Dedifferentiated amniotic fluid mesenchymal stem cell (primary cell): ENCODE measurements at regions not wholly inside any gene's neighbourhood (a gene's known extent, or its start where the extent isn't known, plus 50 kb on each side); places are given as distances from the start of the nearest gene placed in this dataset.
"Not testable (repeated sequence)": the region's sequence is repeated elsewhere in the genome, so short reads cannot be mapped to it uniquely, and the experiment has no call there.

Experiments used
- DNase-seq: peaks from one replicate; pipeline ENCODE4 v3.0.0-alpha.2; 2016; ENCODE audit errors: extremely low spot score

DNA sequence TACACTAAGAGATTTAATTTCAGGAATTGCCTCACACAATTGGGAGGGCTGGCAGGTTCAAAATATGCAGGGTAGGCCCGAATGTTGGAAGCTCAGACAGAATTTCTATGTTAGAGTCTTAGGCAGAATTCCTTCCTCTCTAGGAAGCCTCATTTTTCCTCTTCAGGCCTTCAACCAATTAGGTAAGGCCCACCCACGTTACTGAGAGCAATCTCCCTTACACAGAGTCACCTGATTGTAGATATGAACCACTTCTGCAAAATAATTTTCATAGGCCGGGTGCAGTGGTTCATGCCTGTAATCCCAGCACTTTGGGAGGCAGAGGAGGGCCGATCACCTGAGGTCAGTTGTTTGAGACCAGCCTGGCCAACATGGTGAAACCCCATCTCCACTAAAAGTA, 50.2 kb upstream of the HIVEP1 start:
- no peak for DNase-seq

DNA sequence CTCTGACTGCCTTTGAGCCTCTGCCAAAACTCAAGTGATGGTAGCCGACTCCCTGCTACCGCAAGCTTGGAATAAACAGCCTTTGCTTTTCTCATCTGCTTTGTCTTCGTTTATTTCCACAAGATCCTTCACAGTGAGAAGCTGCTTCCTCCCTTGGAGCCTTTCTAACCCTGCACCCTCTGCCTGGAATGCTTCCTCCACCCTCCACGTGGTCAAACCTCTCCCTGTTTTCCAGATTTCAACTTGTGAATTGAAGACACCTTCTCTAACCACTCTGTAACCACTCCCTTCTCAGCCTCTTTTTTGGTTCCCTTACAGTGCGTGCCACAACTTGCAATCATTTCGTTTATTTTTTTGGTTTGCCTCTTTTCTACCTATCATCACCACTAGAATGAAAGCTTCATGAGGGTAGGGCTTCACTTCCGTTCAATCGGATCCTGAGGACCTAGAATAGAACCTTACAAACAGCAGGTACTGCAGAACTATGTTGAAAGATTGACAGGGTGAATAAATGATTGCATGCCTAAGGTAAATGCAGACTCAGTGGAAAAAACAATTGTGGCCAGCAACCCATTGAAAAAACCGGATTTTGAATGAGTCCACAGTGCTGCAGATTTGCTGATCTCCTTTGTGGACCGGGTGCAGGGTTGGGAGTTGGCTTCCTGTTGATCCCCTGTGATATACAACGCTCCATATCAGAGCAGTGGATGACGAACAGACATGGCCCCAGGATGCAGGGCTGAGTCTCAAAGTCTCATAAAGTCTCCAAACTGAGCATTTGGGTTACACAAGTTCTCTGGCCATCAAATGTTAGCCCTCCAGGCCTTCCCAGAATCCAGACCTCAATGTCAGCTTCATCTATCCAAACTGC, 51.0 kb upstream of the HIVEP1 start:
- no peak for DNase-seq

DNA sequence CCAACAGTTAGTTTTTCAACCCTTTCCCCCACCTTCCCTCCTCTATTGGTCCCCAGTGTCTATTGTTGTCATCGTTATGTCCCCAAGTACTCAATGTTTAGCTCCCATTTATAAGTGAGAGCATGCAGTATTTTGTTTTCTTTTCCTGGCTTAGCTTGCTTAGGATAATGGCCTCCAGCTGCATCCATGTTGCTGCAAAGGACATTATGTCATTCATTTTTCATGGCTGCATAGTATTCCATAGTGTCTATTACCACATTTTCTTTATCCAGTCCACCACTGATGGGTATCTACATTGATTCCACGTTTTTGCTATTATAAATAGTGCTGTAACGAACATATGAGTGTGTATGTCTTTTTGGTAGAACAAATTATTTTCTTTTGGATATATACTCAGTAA, 55.3 kb upstream of the HIVEP1 start:
- DNase-seq, result no peak

DNA sequence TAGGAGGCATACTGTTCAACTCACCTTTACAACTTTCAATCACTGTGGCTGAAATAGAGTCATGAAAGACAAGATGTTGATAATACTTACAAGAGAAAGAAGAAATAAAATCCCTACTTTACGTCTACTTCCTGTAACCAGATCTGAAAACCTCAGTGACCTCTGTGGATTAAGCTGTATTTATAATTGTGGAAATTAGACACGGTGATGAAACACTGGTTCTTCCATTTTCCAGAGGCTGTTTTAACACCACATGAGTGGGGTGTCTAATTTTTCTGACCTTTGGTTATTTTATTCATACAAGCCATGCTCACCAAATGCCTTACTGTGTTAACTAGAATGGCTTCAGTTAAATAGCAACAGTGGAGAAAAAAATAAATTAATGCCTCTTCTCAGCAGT, 58.5 kb upstream of the HIVEP1 start:
- DNase-seq, result peak; percentile 11

DNA sequence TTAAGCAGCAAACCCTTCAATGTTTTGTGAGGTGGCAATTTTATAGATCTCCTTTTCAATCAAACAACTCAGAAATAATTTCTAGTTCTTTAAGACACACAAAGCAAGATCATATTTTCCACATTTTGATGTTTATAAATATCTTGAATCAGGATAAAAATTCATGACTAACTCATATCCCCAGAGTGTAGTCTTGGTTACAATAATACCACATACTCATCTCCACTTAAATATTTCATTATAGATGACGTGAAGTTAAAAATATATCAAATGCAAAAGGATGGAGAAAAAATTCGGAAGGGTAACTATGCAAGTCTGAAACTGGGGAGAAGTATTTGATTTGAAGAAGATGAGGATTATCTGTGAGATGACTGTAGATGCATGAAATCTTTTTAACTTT, 59.8 kb upstream of the HIVEP1 start:
- DNase-seq, result peak; percentile 56

DNA sequence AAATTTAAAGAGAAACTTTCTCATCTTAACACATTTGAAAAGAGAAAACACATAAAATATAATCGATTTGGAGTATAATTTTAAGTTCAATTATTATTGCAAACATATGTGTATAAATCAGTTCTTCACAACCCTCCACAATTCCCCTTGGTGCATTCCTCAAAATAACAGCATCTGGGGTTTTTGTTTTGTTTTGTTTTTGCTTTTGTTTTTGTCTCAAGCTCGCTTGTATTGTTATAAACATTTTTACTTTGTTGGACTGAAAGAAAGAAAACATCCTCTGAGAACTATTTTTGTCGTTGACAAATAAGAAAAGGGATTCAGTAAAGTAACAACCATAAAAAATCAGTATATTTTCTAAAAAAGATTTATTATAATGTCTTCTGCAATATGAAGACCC, 60.2 kb upstream of the HIVEP1 start:
- DNase-seq, result peak; percentile 7

DNA sequence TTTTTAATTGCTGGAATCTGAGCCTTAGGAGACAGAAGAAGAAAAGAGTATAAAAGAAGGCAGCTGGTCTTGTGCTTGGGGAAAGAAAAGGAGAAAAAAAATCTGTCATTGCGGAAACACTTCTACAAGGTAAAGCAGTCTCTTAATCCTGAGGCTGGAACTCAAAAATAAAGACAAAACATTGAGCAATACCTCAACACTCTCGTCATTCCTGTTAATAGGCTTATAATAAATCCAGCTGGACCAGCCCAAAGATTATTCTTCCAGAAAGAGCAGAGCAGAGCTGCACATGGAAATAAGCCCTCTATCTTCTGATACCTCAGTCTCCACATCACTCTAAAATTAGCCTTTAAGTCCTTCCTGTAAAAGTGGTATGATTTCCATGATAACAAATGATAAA, 62.0 kb upstream of the HIVEP1 start:
- no peak for DNase-seq

DNA sequence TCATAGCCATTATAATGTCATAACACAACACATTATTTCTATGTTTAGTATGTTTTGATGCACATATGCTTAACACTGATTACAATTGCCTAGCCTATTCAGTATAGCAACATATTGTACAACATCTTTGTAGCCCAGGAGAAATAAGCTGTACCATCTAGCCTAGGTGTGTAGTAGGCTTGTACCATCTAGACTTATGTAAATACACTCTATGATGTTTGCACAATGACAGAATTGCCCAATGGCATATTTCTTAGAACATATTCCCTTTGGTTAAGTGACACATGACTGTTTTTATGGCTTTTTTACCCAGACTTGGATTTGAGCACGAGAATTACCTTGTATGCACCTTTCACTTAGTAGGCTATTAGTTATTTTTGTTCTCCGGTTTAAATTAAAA, 64.5 kb upstream of the HIVEP1 start:
- no peak for DNase-seq

DNA sequence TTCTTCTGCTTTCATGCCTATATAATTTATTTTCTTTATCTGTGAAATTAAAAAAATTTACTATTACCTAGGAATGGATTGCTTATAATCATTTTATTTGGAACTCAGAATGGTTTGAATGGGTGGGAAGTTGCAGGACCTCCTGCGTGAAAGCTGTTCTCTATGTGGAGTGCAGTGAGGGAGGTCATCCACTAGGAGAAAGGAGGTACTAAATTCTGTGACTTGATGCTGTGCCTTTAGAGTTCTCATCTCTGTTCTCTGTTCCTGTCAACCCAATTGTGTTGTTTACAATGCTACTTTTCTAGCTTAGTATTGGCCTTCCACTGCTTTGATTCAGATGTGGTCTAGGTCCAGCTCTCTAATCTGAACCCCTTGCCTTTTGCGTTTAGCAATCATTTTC, 65.0 kb upstream of the HIVEP1 start:
- peak; percentile 13 for DNase-seq

DNA sequence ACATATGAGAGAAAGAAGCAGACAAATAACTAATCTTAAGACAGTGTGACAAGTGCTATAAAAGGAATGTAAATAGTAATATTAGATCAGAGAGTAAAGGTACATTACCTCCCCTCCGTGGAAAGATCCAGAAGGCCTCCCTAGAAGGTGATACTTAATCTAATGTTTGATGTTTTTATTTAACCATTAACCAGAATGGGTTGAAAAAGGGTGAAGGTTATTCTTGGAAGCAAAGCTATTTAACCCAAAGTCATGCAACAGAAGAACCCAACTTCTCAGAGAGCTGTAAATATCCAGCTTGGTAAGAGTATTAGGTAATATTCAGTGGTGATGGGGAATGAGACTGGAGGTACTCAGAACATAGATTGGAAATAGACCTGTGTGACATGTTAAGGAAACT, 68.0 kb upstream of the HIVEP1 start:
- peak; percentile 13 for DNase-seq

DNA sequence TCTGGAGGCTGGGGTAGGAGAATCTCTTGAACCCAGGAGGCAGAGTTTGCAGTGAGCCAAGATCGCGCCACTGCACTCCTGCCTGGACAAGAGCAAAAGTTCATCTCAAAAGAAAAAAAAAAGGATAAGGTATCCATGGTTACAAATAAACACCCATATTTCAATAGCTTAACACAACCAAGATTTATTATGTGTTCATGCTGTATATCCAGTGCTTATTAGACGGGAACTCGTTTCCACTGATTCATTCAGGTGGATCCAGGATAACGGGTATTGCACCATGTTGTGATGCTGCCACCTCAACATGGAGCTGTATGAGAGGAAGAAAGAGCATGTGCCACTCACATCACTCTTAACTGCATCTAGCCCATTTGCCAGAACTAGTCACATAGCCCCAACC, 69.1 kb upstream of the HIVEP1 start:
- DNase-seq, result no peak

DNA sequence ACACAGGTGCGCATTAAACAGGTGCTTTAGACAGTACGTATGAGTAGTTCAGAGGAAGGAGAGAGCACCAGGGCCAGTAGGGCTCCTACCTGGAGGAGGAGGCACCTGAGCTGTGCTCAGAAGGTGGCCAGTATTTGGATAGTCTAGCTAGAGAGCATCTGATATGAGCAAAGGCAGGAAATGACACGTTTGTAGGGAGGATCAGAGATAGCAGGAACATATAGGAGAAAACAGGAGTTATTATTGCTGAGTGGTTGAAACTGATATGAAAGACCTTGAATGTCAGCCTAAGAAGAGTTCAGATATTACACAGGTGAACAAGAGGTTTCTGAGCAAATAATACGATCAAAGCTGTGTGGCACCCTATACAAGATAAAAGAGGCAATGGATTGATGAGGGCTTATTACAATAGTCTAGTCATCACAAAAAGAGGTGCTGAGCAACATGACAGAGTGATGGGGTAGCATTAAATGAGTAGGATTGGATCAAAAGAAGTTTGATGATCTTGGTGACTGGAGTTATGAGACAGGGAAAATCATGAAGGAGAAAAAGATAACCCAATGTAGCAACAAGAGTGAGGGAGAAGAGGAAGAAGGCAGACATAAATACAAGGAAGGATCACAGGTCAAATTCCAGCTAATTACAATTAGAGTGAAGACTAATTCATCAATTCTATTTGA, 69.8 kb upstream of the HIVEP1 start:
- DNase-seq, result peak; percentile 11

DNA sequence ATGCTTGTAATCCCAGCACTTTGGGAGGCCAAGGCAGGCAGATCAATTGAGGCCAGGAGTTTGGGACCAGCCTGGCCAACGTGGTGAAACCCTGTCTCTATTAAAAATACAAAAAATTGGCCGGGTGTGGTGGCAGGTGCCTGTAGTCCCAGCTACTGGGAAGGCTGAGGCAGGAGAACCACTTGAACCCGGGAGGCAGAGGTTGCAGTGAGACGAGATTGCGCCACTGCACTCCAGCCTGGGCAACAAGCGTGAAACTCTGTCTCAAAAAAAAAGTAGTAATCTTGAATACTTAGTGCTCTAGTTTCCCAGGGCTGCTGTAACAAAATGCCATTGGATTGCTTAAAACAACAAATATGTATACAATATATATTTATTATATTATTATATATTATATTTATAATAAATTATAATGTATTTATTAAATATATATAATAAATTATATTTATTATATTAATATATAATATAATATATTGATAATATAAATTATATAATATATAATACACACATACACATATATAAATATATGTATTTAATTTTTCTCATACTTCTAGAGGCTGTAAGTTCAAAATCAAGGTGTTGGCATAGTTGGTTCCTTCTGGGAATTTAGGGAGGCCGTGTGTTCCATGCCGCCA, 71.5 kb upstream of the HIVEP1 start:
- DNase-seq, result not testable (repeated sequence)

DNA sequence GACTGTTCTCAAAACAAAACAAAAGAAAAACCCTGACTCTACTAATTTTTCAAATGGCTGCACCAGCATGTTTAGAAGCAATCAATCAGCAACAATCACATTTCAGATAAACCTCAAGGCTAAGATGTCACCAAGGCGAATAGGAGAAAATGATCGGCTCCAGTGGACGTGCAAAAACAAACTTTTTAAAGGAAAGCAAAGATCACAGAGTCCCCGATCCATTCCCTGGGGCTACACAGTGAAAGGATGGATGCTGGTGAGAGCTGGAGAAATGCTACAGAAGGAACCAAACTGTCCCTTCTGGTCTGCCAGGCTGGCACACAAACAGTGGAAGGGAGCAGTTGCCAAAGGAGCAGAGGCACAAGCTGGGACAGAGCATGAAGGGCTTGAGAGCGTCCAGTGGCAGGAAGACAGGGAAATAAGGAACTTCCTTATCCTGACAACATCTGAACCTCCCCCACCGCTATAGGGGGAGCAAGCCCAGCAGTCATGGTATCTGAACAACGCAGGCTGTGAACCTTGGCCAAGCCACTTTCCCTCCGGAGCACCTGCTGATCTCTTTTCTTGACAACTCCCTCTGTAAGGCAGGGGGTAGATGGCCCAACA, 73.7 kb upstream of the HIVEP1 start:
- no peak for DNase-seq

DNA sequence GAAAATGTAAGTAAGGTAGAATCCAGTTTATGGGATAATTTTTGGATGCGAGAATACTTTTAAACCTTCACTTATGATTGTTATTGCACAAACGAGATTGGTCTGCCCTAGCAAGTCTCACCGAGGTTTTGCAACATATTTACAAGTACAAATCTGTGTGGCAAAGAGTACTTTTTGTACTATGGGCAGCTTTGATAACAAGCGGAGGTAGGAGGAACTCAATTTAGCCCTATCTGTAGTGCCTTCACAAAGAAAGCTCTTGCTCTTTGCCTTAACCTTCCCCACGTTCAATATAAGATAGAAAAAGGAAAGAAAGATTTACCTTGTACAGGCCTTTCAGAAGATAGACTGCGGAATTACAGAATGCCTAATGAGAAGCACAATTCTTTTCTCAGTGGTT, 77.5 kb upstream of the HIVEP1 start:
- DNase-seq, result no peak

DNA sequence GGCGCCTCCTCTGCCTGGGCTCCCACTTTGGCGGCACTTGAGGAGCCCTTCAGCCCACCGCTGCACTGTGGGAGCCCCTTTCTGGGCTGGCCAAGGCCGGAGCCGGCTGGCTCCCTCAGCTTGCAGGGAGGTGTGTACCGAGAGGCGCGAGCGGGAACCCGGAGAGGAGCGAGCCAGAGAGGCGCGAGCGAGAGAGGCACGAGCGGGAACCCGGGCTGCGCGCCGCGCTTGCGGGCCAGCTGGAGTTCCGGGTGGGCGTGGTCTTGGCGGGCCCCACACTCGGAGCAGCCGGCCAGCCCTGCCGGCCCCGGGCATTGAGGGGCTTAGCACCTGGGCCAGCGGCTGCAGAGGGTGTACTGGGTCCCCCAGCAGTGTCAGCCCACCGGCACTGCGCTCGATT, 79.2 kb upstream of the HIVEP1 start:
- not testable (repeated sequence) for DNase-seq

DNA sequence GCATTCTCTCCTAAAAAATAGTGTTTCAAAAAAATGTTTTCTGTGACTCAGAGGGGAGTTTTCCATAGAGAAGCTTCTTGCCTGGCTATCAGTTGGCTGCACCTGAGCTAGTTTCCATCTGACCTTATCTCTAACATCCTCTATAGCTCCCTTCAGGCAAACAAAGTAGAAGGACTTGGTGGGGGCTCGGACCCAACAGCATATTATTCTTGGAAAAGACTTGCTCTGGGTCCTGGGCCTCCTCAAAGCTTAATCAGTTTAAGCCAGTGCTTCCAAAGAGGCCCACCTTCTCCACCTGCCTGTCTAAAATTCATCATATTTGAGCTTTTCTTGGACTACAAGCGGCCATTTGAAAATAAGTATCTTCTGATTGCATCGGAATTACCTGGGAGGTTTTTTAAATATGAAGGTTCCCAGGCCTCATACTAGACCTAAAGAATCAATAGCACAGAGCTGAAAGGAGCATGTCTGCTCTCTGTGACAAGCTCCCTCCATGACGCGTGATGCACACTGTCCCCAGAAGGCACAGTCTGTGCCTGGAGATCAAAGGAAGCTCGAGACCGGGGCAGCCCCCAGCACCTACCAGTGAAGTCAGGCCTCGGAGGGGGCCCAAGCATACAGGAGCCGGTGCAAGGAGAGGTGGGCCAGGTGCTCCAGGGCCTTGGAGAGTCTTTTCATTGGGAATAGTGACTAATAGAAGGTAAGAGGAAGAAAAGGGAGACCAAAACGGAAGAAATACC, 80.6 kb upstream of the HIVEP1 start:
- no peak for DNase-seq

DNA sequence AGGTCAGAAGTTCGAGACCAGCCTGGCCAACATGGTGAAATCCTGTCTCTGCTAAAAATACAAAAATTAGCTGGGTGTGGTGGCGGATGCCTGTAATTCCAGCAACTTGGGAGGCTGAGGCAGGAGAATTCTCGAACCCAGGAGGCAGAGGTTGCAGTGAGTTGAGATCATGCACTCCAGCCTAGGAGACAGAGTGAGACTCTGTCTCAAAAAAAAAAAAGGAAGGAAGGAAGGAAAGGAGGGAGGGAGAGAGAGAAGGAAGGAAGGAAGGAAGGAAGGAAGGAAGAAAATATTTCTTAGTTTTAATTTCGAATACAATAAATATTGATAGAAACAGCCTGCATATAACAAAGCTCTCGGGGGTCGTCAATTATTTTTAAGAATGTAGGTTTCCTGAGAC, 81.3 kb upstream of the HIVEP1 start:
- not testable (repeated sequence) for DNase-seq

DNA sequence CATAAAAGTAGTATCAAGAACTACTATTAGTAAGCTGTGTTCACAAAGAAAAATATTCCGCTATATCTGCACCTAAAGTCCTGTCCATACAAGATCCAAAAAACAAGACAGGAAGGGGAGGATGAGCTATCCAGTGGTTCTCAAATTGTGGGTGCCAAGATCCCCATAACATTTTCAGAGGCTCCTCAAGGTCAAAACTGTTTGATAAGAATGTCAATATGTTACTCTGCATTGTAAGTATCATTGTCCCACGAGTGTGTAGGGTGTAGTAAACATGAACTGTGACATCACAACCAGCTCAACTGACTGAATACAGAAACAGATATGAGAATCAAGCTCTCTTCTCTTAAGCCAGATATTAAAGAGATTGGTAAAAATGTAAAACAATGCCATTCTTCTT, 81.9 kb upstream of the HIVEP1 start:
- DNase-seq, result no peak

DNA sequence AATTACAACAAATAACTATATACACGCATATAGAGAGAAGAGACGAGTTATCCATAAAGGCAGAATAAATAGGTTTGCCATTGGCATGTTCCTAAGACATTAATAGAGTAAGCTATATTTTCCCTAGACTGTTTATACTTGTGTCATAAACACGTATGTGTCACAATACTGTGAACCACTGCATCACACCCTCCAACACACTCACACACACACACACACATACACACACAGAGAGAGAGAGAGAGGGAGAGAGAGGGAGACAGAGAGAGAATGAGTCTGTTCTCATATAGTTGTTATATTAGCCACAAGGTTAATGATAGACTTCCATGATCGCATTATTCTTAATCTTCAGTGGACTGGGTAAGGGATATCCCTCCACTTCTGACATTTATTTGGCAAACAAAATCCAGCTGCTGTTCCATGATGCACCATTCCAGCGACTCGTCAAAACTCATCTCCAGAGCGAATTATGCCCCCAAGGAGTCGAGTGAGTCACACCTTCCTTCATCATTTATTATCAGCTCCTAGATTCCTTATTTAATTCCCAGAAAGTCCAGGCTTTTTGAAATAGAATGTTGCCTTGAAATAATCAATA, 82.8 kb upstream of the HIVEP1 start:
- no peak for DNase-seq
